ENCODE measurements at regions not wholly inside any gene's neighbourhood (a gene's known extent, or its start where the extent isn't known, plus 50 kb on each side); places are given as distances from the start of the nearest gene placed in this dataset.
"Not testable (repeated sequence)": the region's sequence is repeated elsewhere in the genome, so short reads cannot be mapped to it uniquely, and the experiment has no call there.

DNA sequence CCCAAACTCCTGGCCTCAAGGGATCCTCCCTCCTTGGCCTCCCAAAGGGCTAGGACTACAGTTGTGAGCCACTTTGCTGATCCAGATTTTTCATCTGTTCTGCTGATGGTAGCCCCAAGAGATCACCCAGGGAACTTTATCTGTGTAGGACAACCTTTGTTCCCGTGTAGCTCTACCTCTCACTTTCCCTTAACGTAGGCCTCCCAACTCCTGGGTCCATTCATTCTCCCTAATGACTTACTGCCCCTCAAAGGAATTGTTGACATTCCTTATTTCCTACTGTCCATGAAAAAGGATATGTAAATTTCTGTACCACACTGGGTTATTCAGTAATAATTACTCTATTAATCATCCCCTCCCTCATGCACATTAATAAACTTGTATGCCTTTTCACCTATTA, 51.0 kb upstream of the PHF24 start:
- no peak for DNase-seq

- DNase-seq: peak; percentile 53
These were observed 58.4 kb upstream of the PHF24 start for GRCh38 chr9:34899535-34900158.

GRCh38 chr9:34898846-34899245, 59.2 kb upstream of the PHF24 start:
- no peak for DNase-seq

- no peak for DNase-seq
These were observed 62.0 kb upstream of the PHF24 start for GRCh38 chr9:34896112-34896511.

DNA sequence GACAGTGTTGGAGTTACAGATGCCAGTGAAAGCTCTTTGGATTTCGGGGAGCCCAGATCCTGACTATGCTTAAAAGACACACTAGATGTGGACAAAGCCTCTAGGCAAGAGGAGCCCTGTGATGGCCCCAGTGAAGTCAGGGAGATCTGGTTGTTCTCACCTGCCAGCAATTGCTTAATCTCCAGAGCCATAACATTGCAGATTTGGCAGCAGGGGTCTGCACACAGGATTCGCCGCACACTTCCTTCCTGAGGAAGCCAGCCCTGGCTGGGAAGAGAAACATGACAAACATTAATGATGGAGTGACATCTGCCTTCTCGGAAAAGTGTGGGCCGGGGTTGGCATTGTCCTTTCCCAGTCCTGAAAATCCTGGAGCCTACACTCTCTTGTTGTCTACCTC, 65.2 kb upstream of the PHF24 start:
- DNase-seq: no peak

- no peak for DNase-seq
These were observed 66.7 kb upstream of the PHF24 start for GRCh38 chr9:34891386-34891785.

DNA sequence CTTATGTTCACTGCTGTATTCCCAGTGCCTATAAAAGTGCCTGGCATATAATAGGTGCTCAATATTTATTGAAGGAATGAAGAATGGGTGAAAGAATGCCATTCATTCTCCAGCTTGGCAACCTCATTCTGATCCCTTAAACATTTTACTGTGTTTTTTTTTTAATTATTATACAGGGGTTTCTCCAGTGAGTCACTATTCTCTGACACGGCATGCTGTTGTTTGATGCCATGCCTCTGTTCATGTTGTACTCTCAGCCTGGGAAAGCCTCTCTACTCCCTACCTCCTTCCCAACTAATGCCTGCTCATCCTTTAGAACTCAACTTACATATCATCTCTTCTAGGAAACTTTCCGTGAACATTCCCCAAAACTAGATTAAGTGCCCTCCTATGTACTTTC, 70.2 kb upstream of the PHF24 start:
- DNase-seq: no peak

GRCh38 chr9:34884747-34885189, 73.3 kb upstream of the PHF24 start:
- no peak for DNase-seq

DNA sequence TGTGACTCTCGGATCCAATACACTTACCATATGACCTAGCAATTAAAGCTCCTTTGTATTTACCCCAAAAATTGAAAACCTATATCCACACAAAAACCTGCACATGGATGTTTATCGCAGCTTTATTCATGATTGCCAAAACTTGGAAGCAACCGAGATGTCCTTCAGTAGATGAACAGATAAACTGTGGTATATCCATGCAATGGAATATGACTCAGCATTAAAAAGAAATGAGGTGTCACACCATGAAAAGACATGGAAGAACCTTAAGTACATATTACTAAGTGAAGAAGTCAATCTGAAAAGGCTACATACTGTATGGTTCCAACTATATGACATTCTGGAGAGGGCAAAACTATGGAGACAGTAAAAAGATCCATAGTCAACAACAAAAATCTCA, 82.0 kb upstream of the PHF24 start:
- no peak for DNase-seq

DNA sequence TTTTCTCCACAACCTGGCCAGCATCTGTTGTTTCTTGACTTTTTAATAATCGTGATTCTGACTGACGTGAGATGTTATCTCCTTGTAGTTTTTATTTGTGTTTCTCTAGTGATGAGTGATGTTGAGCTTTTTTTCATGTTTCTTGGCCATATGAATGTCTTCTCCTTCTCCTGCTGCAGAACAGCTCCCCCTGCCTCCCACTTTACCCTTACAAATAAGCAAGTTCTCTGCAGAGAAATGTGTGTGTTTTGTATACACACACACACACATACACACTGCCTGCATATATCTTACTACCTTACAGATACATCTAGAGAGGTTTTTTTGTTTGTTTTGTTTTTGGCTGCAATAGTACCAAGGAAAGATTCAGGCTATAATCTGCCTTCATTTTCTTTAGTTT, 88.7 kb upstream of the PHF24 start:
- peak; percentile 6 for DNase-seq

GRCh38 chr9:34866614-34867013, 91.5 kb upstream of the PHF24 start:
- no peak for DNase-seq

DNA sequence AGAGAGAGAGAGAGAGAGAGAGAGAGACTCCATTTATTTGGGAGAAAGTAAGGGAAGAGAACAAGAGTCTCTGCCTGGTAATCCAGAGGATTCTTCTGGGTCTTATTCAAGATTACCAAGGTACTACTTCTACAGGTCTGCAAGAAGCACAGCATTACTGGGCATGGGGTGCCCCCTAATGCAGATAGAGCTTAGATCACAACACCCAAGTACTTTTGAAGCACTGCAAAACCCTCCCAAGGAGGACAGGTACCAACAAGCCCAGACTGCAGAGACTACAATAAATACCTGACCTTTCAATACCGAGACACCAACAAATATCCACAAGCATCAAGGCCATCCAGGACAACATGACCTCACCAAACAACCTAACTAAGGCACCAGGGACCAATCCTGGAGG, 94.7 kb upstream of the PHF24 start:
- DNase-seq: no peak

- no peak for DNase-seq
These were observed 95.2 kb upstream of the PHF24 start for GRCh38 chr9:34862836-34863235.

DNA sequence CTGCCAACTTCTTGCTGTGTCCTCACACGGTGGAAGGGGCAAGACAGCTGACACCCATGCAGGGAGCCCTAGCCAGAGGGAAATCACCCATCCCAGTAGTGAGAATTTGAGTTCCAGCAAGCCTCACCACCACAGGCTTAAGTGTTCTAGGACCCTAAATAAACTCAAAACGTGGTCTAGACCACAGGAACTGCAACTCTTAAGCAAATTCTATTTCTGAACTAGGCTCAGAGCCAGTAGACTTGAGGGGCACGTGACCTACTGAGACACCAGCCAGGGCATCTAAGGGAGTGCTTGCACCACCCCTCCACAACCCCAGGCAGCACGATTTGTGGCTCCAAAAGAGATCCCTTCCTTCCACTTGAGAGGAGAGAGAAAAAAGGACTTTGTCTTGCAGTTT, 96.0 kb upstream of the PHF24 start:
- no peak for DNase-seq

GRCh38 chr9:34855016-34855415, 103.1 kb upstream of the PHF24 start:
- not testable (repeated sequence) for DNase-seq

- no peak for DNase-seq
These were observed 120.1 kb upstream of the CCL21 start for GRCh38 chr9:34830068-34830467.

DNA sequence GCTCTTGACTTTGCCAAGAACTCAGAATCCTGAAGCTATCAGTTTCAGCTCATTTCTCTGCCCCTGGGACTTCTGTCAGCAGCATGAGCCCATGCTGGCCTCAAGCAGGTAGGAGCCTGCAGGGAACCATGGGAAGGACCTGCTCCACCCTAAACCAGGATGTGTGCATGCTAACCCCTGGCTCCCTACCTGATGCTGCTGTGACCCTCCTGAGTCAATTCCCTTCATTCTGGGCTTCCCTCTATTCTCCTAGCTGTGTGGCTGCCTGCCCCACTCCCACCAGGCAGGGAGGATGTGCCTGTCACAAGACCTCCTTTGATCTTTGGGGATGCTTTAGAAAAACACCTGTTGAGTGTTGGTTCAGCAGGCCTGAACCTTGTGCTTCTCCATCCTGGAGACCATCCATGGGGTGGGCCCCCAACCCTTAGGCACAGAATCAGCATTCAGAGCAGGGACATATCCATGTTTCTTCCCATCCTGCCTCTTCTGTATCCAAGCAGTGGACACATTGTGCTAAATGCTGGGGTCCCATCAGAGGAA, 117.1 kb upstream of the CCL21 start:
- no peak for DNase-seq

DNA sequence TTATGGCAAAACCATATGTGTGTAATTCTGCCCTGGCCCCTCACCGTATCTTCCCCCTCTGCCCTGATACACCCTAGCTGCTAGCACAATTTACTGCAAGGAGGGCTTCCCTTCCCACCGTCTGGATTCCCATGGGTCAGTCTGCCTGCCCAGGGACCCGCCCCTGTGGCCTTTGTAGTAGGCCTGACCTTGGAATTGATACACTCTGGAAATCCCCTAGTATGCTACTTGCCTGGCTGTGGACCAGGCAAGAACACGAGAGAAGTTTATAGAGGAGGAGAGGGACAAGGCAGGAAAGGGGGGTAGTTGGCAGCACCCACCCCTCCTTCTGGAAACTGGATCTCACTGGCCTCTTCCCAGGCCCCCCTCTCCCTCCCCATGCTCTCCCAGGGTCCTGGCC, 115.8 kb upstream of the CCL21 start:
- DNase-seq: no peak

DNA sequence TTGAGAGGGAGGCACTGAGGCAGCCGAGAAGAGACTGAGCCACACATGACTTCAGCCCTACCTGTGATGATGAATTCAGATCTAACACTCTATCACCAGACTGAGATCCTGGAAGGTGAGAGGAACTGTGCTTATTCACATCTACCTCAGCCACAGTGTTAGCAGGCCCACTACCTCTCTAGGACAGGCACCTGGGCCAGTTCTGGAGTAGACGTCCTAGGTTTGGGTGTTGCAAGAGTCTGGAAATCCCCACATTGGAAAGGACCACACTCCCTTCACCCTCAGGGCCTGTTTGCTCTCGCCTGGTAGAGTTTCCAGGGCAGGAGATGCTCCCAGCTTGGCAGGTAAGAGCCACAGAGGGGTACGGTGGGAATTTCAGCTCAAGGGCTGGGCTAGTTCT, 113.8 kb upstream of the CCL21 start:
- DNase-seq: no peak

DNA sequence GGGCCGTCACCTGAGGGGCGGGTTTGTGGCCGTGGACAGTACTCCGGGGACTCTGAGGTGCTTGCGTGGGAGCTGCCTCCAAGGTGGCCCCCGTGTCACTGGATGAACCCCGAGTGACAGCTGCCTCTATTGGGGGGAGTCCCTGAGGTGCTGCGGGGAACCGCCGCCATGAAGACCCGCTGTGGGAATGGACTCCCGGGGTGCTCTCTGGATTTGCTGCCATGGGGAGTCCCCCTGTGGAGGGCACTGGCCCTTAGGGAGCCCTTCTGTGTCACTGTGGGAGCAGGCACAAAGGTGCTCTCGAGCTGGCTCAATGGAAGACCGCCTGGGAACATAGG, 100.2 kb upstream of the CCL21 start:
- no peak for DNase-seq

GRCh38 chr9:34809504-34810186, 99.7 kb upstream of the CCL21 start:
- no peak for DNase-seq

DNA sequence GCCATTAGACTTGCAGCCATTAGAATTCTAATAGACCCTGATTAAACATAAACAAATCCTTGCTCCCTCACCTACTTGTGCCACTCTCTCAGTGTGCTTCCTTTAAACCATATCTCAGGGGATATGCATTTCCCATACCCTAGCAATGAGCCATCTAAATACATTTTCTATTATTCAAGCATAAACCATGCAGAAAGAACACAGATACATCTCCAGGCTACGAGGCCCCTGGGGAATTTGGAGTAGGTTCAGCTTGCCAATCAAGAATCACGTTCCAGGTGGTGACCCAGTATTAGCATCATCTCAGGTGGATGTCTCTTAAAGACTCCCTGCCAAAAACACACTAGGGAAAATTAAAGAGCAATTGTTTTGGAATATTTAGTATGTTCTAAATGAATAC, 93.0 kb upstream of the CCL21 start:
- no peak for DNase-seq

GRCh38 chr9:34797367-34797766, 87.4 kb upstream of the CCL21 start:
- DNase-seq: no peak

GRCh38 chr9:34796924-34797323, 87.0 kb upstream of the CCL21 start:
- DNase-seq: no peak

GRCh38 chr9:34793428-34793827, 83.5 kb upstream of the CCL21 start:
- no peak for DNase-seq

All from NCI-H1105 (cell line).